Stimulated activated effector memory CD8-positive, alpha-beta T cell treated with anti-CD3 and anti-CD28 coated beads, Interleukin-12 subunit alpha, Interleukin-12 subunit beta, amount 100 ng/mL, for 72 hours (primary cell): ENCODE measurements at regions not wholly inside any gene's neighbourhood (a gene's known extent, or its start where the extent isn't known, plus 50 kb on each side); places are given as distances from the start of the nearest gene placed in this dataset.

ENCODE experiments used
- ATAC-seq: fragments of 150-1000 bp; cut with Tn5 transposase; 2 replicates; pipeline ENCODE4 v1.10.0; 2021
- DNase-seq, 2 donors: peaks; one replicate each; pipeline ENCODE4 v3.0.0; 2021 to 2022; ENCODE audit warnings: low spot score in 2 of 2
- H3K27ac Mint-ChIP-seq: one replicate; pipeline ENCODE4 v1.8.0; 2022; ENCODE audit warnings: mild to moderate bottlenecking, mixed read lengths
- H3K36me3 Mint-ChIP-seq: one replicate; pipeline ENCODE4 v1.8.0; 2022; ENCODE audit warnings: mild to moderate bottlenecking, mixed read lengths
- H3K4me1 Mint-ChIP-seq: one replicate; pipeline ENCODE4 v1.8.0; 2022; ENCODE audit warnings: mixed read lengths
- H3K4me3 Mint-ChIP-seq: one replicate; pipeline ENCODE4 v1.8.0; 2022; ENCODE audit warnings: mild to moderate bottlenecking, mixed read lengths
- H3K9me3 Mint-ChIP-seq: one replicate; pipeline ENCODE4 v1.8.0; 2022; ENCODE audit warnings: mixed read lengths

DNA sequence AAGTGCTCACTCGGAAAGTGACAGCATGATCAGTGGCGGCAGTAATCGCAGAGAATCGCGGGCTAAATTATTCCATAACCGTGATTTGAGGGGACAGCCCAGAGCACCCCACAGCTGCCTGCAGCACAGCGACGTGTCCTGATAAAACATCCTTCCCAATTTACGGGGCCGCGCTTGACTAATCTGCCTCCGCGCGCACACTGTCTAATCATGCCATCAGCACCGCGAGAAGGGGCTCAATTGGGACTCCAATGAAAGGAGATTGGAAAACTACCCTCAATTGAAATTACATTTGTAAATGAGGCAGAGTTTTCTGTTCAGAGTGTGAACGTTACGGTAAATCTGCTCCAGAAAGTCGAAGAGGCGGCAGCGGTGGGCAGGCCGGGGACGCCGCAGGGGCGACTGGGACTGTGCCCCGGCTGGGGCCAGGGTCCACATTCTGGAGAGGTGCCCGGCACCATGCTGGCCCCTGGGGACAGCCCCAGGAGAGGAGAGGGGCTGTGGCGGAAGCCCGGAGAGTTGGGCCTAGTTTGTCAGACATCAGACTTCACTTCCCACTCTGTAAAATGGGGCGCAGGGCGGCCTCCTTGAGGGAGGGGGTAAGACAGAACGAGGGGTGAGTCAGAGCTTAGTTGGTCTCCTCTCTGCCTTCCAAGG, 107.7 kb downstream of the FAM53A start:
- peak overlapping the region; percentile 59 for H3K4me3 Mint-ChIP-seq
- H3K36me3 Mint-ChIP-seq, result no peaks in the 10 kb centered on the region
- no peak for ATAC-seq

GRCh38 chr4:1575418-1576303, 108.5 kb downstream of the FAM53A start:
- H3K27ac Mint-ChIP-seq, result no peak overlapping the region
- H3K4me1 Mint-ChIP-seq, result peaks cover 13% of the 10 kb centered on the region
- no peak overlapping the region for H3K4me3 Mint-ChIP-seq
- H3K36me3 Mint-ChIP-seq, result no peaks in the 10 kb centered on the region
- ATAC-seq, result no peak
- H3K9me3 Mint-ChIP-seq, result peaks cover 3% of the 10 kb centered on the region
- no peak for DNase-seq

More for the DNA sequence above, 107.7 kb downstream of the FAM53A start:
- H3K27ac Mint-ChIP-seq, result no peak overlapping the region
- no peak for DNase-seq
- H3K4me1 Mint-ChIP-seq, result peaks cover 17% of the 10 kb centered on the region
- peaks cover 3% of the 10 kb centered on the region for H3K9me3 Mint-ChIP-seq

DNA sequence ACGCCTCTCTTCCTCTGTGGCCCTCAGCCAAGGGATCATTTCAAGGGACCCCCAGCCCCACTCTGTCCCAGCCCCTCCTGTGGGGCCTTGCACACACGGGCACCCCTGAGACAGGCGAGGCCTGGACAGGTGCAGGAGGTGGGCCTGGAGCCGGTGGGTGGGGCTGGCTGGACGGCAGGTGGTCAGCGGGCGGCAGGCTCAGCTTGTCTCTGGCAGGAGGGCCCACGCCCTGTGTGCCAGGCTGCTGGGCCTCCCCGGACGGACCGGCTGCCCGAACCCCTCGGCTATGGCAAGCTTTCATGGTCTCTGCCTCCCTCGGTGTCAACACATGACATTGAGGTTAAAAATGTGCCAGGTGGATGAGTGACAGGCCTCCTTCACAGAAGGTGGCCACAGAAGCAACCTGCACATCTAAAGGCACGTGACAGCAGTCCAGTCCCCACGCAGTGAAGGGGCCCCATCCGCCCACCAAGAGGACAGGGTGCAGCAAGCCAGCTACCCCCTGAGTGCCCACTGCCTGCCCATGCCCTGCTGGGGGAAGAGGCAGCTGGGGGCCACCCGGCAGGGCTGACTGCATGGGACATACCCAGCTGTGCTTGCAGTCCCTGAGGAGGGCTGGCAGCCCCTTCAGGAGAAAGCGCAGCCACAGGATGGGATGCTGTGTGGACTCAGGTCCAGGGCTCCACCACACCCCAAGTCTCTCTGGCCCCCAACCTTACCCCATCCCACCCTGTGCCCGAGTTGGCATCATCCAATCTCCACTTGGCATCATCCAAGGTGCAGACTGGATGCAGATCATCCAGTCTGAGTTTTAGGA, 109.3 kb downstream of the FAM53A start:
- Mint-ChIP-seq H3K27ac (no peak overlapping the region), H3K4me1 (peaks cover 13% of the 10 kb centered on the region), H3K4me3 (no peak overlapping the region), H3K36me3 (no peaks in the 10 kb centered on the region), H3K9me3 (peaks cover 3% of the 10 kb centered on the region)
- DNase-seq (no peak), ATAC-seq (no peak)

- H3K27ac Mint-ChIP-seq, result peak overlapping the region; percentile 52
- no peak for ATAC-seq
- H3K4me1 Mint-ChIP-seq, result peaks cover 13% of the 10 kb centered on the region
- H3K9me3 Mint-ChIP-seq, result peaks cover 3% of the 10 kb centered on the region
- no peak for DNase-seq
- H3K4me3 Mint-ChIP-seq, result no peak overlapping the region
- H3K36me3 Mint-ChIP-seq, result no peaks in the 10 kb centered on the region
Observed at GRCh38 chr4:1573830-1574459, 110.2 kb downstream of the FAM53A start.

- peaks cover 13% of the 10 kb centered on the region for H3K4me1 Mint-ChIP-seq
Observed at GRCh38 chr4:1572964-1573720, 111.0 kb downstream of the FAM53A start.

DNA sequence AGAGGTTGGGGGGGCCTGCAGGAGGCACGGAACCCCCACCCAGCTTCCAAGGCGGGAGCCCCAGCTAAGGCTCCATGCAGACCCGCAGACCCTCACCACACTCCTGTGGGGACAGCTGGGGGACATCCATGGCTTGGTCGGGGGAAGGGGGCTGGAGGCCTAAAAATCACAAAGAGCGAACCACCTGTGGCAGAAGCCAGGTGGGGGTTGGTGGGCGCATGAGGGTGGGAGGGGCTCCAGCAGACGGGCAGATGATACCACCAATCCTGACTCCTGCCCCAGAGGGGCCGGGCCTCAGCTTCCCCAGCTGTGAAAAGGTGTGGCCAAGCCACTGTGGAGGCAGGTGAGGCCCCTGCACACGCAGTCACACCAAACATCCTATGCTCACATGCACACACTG, 111.6 kb downstream of the FAM53A start:
- H3K27ac Mint-ChIP-seq, result no peak overlapping the region
- no peak overlapping the region for H3K4me3 Mint-ChIP-seq
- H3K9me3 Mint-ChIP-seq, result peaks cover 3% of the 10 kb centered on the region
- H3K4me1 Mint-ChIP-seq, result peaks cover 13% of the 10 kb centered on the region
- H3K36me3 Mint-ChIP-seq, result no peaks in the 10 kb centered on the region
- DNase-seq (no peak), ATAC-seq (no peak)

More at GRCh38 chr4:1572964-1573720, 111.0 kb downstream of the FAM53A start:
- Mint-ChIP-seq H3K4me3 (no peak overlapping the region), H3K36me3 (no peaks in the 10 kb centered on the region), H3K27ac (no peak overlapping the region), H3K9me3 (peaks cover 3% of the 10 kb centered on the region)
- no peak for DNase-seq
- no peak for ATAC-seq

DNA sequence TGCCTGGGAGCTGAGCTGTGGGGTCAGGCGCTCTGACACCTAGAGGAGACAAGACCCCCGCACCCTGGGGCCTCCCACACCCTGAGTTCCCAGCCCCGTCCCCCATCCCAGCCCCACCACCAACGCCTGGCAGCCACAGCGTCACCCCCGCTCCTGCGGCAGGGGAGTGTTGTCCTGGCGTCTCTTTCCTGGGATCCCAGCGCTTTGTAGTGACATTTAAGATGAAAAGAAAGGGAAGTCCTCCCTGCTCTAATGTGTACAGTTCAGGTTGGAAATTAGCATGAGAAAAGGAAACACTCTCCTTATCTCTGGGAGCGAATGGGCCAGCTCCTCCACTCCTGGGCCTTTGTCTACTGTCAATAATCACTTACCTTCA, 112.1 kb downstream of the FAM53A start:
- H3K9me3 Mint-ChIP-seq, result peaks cover 3% of the 10 kb centered on the region
- DNase-seq (no peak), ATAC-seq (no peak)
- H3K4me3 Mint-ChIP-seq, result no peak overlapping the region
- H3K27ac Mint-ChIP-seq, result no peak overlapping the region
- H3K36me3 Mint-ChIP-seq, result no peaks in the 10 kb centered on the region
- peaks cover 13% of the 10 kb centered on the region for H3K4me1 Mint-ChIP-seq

DNA sequence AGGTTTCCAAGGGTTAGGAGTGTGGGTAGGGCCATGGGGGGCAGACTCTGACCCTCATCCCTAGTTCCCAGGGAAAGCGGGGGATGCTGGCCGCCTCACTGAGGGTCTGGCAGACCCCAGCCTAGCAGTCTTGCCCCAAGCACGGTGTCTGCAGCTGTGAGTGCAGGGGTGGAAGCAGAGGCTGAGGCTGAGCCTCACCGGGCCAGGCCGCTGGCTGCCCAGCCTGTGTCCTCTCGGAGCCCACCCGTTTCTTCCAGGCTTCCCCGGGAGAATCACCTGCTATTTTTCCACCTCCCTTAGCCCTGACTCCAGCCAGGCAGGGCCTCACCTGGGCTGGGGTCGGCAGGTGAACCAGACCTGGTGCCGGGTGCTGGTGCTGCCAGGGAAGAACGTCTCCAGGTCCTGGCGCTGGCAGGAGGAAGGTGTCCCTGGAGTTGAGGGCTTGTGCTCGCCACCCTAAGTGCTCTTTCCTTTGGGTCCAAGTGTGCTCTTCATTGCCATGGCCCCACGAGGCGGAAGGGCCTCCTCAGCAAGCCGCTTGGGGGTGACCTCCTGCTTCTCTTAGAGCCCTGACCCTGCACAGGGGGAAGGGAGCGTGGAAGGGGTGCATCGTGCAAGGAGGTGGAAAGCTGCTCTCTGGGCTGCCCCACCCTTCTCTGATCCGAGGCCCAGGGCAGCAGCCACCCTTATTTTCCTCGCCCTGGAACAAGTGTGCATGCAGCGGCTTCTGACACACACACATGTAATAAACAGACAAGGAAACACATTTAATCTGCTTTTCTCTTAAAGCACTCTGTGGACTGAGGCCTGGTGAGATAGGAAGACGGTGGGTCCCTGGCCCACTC, 112.7 kb downstream of the FAM53A start:
- no peak for DNase-seq
- no peak overlapping the region for H3K27ac Mint-ChIP-seq
- H3K9me3 Mint-ChIP-seq, result peaks cover 3% of the 10 kb centered on the region
- no peak overlapping the region for H3K4me3 Mint-ChIP-seq
- peaks cover 13% of the 10 kb centered on the region for H3K4me1 Mint-ChIP-seq
- no peaks in the 10 kb centered on the region for H3K36me3 Mint-ChIP-seq
- ATAC-seq, result no peak

DNA sequence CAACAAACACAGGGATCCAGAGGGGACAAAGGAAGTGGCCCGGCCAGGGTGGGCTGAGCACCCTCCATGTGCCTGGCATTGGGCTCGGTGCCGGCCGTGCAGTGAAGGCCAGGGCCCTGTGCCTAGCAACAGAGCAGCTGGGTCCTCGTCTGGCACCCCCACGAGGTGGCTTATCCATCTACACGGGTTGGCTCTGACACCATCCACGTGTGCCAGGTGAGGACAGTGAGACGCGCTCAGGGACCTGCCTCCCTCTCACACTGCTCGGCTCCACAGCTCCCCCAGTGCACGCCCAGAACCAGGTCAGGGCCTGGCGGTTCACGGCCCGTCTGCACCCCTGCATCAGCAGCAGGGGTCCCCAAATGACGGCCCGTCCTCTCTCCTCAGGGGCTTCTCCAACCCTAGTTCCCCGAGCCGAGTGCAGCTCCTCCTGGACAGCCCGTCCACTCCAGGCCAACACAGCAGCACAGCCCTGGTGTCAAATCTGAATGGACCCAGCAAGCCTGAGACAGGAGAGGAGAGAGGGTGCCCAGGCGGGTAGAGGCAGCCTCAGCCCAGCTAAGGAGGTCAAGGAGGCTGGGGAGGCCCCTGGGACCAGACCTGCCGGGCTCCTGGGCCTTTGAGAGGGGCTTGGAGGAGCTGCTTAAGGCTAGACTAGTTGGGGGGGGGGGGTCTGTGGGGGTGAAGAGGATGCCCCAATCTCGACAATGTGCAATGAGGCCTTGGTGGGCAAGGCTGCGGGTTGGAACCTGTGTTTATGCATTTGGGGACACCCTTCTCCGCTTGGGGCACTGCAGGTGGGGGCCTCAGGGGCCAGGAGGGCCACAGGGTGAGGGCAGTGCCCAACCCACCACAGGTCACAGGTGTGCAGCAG, 113.6 kb downstream of the FAM53A start:
- Mint-ChIP-seq H3K36me3 (no peaks in the 10 kb centered on the region), H3K4me3 (no peak overlapping the region), H3K4me1 (peaks cover 18% of the 10 kb centered on the region), H3K27ac (no peak overlapping the region), H3K9me3 (peaks cover 3% of the 10 kb centered on the region)
- DNase-seq (no peak), ATAC-seq (no peak)

- ATAC-seq, result no peak
- no peak overlapping the region for H3K4me3 Mint-ChIP-seq
- peaks cover 18% of the 10 kb centered on the region for H3K4me1 Mint-ChIP-seq
- H3K27ac Mint-ChIP-seq, result no peak overlapping the region
- H3K9me3 Mint-ChIP-seq, result peaks cover 3% of the 10 kb centered on the region
- no peak for DNase-seq
- H3K36me3 Mint-ChIP-seq, result no peaks in the 10 kb centered on the region
Observed at GRCh38 chr4:1569461-1570151, 114.5 kb downstream of the FAM53A start.

- H3K4me1 Mint-ChIP-seq, result peaks cover 15% of the 10 kb centered on the region
- DNase-seq (no peak), ATAC-seq (no peak)
- peaks cover 2% of the 10 kb centered on the region for H3K9me3 Mint-ChIP-seq
- no peak overlapping the region for H3K4me3 Mint-ChIP-seq
- no peaks in the 10 kb centered on the region for H3K36me3 Mint-ChIP-seq
- no peak overlapping the region for H3K27ac Mint-ChIP-seq
Observed at GRCh38 chr4:1568855-1569460, 115.2 kb downstream of the FAM53A start.

DNA sequence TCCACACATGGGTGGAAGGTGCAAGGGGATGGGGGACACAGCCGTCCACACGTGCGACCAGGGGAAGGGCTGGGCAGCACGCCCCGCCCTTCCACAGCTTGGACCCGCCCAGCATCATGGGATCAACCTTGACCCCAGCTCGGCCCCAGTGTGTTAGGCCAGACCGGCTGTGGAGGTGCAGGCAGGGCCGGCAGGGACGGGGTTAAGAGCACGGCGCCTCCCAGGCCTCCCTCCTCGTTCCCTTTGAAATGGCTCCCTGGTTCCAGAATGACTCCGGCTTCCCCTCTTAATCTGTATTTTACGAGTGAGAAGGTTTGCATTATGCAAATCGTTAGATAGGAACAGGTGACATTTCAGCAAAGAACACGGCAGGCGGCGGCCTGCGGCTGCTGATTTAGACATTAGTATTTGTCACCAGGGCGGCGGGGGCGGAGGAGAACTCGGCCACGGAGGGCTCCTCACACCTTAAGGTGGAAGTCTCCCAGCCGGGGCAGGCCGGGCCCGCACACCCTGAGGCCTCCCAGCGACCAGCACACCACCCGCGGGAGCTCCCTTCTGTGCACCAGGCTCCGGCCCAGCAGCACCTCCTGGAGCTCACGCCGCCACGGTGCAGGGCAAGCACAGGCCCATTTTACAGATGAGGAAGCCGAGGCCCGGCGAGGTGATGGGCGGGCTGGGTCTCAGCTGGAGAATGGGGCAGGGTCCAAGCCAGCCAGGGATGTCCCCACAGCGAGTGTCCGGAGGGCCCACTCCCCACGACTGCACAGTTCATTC, 116.1 kb downstream of the FAM53A start:
- DNase-seq, result no peak
- Mint-ChIP-seq H3K4me1 (peaks cover 9% of the 10 kb centered on the region), H3K27ac (no peak overlapping the region), H3K9me3 (no peaks in the 10 kb centered on the region), H3K36me3 (no peaks in the 10 kb centered on the region), H3K4me3 (no peak overlapping the region)
- ATAC-seq, result no peak
